T-helper 9 cell (primary cell): ENCODE measurements at regions not wholly inside any gene's neighbourhood (a gene's known extent, or its start where the extent isn't known, plus 50 kb on each side); places are given as distances from the start of the nearest gene placed in this dataset.
"Not testable (repeated sequence)": the region's sequence is repeated elsewhere in the genome, so short reads cannot be mapped to it uniquely, and the experiment has no call there.

Experiments used
- DNase-seq: peaks from one replicate; pipeline ENCODE4 v3.0.0-alpha.2; 2020

DNA sequence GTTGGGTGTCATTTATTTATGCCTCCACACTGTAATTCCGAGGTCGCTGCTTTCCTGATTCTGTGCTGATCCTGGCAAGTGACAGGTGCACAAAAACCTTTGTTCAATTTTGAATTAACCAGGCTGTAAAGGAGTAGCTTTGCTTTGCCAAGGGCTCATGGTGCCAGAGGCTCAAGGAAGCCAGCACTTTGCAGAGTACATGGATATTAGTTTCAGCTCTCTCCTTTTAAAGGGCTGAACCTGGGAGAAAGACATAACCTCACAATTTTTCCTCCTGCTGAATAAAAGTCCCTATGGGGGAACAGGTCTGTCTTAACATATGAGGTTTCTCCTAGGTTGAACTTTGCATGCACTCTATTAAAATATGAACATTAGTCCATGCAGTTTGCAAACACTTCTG lies 227.6 kb upstream of the WSB1 start:
- no peak for DNase-seq

DNA sequence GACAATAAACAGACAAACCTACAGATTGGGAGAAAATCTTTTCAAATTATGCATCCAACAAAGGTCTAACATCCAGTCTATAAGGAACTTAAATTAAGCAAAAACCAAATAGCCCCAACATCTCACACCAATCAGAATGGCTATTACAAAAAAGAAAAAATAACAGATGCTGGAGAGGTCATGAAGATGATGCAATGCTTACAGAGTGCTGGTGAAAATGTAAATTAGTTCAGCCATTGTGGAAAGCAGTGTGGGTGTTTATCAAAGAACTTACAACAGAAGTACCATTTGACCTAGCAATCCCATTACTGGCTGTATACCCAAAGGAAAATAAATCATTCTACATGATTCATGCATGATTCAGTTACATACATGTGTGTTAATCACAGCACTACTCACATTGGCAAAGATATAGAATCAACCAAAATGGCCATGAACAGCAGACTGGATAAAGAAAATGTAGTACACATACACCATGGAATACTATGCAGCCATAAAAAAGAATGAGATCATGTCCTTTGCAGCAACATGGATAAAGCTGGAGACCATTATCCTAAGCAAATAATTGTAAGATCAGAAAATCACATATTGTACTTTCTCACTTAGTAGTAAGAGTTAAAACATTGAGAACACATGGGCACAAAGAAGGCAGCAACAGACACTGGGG lies 223.9 kb upstream of the WSB1 start:
- no peak for DNase-seq

DNA sequence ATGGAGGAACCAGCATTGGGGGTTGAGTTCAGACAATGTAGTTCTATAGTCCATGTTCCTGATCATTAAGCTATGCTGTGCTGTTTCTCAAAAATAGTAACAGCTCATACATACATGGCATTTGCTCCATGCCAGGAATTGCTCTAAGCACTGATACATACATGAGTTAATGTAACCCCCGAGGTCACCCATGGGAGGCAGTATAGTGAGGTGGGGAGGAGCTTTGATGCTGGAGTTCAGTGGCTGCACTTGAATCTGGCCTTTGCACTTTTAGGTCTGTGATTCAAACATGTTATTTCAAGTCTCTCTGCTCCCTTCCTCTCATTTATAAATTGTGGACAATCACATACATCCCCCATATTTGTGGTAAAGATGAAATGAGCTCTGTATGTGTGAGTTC lies 223.1 kb upstream of the WSB1 start:
- DNase-seq: no peak

DNA sequence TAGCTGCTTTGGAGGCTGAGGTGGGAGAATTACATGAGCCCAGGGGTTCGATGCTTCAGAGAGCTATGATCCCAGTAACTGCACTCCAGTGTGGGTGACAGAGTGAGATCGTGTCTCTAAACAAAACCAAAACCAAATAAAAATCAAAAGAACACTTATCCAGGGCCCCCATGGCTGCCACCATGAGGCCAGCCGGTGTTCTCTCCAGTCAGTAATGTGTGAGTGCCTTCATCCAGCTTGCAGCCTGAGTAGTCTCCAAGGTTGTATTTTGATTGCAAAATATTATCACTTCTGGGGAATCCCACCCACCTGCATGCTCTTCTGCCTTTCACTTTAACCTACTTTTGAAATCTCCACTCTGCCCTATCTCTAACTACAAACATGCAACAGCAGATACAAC lies 221.0 kb upstream of the WSB1 start:
- no peak for DNase-seq

DNA sequence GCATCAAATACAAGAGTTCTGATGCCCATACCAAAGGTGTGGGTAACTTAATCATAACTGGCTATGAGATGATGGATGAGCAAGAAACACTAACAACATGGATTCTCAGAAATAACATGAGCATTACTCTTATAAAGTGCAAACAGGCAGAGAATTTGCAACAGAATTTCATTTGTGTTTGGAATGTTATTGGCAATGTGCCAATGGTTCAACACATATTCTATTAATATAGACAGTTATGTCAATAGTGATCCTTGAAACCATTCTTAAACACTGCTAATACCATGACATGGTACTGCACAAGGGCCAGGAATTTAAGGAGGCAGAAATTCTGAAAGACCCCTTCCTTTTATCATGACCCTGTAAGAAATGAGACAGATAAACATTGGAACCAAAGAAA lies 217.1 kb upstream of the WSB1 start:
- no peak for DNase-seq

DNA sequence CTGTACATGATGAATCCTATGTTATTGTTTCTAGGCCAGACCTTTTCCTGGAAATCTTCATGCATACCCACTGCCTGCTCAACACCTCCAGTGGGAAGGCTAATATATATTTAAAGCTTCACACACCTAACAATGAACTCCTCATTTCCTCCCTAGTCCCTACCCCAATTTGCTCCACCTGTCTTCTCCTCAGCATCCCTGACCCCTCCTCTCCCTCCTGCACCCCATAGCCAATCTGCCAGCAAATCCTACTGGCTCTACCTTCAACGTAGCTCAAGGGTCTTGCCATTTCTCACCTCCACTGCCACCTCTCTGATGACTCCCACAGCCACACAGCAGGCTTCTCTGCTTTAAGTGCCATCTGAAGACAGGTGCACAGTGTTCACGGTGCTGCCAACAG lies 215.6 kb upstream of the WSB1 start:
- DNase-seq: no peak

DNA sequence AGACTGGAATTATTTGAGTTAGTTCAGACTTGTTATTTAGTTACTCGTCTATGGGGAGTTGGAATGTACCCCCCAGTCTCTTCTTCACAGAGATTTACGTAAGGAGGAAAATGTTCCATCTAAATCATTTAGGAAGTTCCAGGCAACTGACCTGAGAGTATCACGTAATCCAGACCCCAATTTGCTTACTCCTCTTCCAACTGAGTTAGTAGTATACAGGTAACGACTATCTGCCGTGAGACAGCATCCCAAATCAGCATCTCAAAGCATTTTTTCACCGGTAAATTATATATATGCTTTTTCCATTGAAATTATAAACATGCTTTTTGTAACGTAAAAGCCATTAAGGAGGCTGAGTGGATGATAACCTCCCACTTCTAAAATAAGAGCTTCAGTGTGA lies 214.3 kb upstream of the WSB1 start:
- DNase-seq: no peak

DNA sequence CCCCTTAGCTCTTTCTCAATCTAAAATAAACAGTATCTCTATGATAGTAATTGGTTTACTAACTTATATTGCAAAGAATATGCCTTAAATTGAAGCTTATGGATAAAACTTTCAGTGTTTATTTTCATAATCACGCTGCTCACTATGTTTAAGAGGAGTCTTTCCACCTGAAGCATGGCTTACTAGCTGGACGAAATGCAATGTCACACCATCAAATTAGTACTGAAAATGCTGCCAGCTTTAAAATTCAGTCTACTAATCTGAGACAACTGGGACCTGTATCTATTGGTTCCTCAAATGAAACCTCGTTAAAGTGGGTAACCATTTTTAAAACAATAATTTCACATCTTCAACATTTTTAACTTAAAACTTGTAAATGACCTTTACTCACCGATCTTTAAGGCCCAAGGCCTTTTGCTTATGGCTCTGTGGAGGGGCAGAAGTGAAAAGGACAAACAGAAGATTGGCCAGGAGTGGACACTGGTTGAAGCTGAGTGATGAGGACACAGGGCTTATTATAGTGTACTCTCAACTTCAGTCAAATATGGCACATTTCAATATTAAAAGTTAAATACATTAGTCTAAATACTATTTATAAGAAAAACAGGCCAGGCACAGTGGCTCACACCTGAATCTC lies 212.8 kb upstream of the WSB1 start:
- no peak for DNase-seq

DNA sequence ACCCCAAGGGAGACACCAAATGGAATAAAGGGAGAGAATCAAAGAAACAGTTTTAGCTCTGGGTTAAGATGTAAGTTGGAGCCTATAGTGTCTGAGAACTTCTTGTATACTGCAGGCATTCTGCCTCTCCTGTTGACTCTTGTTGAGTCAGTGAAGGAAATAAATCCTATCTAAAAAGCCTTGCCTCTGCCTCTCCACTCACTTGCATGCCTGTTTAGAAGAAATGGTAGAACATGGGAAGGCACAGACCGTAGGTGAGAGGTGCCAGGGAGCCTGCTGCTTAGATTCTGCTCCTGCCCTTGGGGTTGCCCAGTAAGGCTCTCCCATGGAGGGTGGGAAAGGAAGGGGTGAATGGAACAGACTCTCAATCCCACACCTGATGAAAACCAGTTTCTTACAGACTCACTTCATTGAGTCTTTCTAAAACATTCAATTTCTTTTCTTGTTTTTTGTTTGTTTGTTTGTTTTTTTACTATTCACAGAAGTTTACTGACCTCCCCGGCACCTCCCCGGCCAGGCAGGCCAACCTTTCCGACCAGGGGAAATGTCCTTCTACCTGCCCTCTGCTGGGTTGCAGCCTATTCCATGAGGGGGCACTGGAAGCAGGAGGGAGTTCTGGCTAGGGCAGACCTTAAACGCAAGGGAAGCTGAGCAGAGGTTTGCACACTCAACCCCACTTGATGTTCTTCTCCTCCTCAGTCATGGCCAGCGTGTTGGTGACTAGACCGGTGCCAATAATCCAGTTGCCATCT lies 211.7 kb upstream of the WSB1 start:
- DNase-seq: no peak

DNA sequence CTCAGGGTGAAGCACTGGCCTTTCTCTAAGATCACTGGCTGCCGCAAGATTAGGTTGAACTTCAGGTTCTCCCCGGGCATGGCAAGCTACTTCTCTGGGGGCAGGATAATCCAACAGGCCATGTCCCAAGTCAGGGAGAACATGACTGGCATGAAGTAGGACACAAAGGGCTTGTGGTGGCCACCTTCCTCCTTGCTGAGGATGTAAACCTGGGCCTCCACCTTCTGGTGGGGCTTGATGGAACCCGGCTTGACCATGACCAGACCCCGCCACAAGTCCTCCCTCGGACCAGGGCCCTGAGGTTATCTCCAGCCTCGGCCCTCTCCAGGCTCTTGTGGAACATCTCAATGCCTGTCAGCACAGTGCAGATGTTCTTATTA lies 211.1 kb upstream of the WSB1 start:
- DNase-seq: no peak

DNA sequence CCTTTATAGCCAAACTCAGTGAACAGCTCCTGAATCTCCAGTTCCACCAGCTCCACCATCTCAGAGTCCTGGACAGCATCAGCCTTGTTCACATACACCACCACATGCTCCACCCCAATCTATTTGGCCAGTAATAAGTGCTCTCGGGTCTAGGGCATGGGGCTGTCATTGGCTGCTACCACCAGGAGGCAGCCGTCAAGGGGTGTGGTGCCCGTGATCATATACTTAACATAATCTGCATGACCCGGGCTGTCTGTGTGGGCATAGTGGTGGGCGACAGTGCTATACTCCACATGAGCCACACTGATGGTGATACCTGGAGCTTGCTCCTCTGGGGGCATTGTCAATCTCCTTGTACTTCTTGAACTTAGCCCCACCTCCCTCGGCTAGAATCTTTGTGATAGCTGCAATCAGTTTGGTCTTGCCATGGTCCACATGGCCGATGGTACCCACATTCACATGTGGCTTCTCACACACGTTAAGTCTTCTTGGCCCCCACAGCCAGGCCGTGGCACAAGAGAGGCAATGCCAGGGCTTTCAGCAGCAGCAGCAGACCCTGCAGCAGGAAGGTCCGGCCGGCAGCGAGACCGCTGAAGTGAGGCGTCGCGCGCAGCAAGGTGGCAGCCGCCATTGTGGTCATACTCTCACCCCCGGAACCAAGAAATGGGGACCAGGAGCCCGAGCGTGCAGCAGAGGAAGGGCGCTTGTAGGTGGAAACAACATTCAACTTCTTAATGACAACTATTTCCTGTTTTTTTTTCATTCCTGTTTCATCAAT lies 210.3 kb upstream of the WSB1 start:
- no peak for DNase-seq

DNA sequence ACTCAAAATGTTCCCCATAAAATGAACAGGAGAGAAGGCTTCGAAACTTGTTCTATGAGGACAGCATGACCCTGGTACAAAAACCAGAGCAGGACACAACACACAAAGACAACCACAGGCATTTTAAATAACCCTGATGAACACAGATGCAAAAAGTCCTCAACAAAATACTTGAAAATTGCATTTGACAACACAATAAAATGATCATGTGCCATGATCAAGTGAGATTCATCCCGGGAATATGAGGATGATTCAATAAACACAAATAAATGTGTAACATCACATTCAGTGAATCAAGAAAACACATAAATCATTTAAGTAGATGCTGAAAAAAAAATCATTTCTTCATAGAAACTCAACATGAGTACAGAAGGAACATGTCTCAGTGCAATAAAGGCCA lies 208.4 kb upstream of the WSB1 start:
- no peak for DNase-seq

DNA sequence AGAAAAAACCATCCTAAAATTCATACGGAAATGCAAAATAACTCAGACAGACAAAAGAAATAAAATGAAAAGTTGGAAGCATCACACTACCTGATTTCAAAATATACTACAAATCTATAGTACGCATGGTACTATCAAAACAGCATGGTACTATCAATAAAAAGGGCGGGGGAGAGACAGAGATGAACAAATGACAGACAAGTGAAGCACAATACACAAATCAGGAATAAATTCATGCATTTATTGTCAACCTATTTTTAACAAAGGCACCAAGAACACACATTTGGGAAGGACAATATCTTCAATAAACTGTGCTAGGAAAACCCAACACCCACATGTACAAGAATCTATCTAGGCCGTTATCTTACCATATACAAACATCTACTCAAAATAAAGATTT lies 207.4 kb upstream of the WSB1 start:
- DNase-seq: no peak

DNA sequence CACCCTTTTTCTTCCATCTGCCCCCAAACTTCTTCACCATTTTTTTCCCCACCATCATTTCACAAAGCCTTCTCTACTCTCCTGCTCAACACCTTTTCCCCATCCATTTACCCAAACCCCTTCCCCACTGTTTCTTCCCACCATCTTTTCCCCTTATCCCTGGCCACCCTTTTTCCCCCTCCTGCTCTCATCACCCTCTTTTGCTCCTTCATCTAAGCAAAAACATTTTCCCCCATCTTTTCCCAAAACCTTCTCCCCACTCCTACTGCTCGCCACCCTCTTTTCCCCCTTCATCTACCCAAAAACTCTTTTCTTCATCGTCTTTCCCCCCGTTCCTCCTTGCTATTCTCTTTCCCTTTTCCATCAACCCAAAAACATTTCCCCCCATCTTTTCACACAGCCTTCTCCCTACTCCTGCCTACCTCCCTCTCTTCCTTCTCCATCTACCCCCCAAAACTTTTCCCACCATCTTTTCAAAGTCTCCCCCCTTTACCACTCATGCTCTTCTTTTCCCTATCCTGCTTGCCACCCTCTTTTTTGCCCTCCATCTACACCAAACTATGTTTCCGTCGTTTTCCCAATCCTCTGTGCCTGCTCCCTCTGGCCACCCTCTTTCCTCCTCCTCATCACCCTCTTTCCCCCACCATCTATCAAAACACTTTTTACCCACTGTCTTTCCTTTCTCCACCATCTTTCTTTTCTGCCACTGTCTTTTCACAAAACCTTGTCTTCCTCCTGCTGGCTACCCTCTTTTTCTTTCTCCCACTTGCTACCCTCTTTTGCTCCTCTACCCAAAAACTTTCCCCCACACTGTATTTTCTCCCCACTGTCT lies 205.8 kb upstream of the WSB1 start:
- DNase-seq: no peak

DNA sequence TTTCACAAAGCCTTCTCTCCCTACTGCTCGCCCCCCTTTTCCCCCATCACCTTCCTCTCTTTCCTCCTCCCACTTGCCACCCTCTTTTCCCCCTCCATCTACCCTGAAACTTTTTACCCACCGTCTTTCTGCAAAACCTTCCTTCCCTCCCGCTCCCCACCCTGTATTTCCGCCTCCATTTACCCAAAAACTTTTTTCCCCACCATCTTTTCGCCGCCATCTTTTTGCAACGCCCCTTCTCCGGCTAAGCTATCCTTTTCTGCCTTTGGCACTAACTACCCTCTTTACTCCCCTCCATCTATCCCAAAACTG lies 205.2 kb upstream of the WSB1 start:
- no peak for DNase-seq

DNA sequence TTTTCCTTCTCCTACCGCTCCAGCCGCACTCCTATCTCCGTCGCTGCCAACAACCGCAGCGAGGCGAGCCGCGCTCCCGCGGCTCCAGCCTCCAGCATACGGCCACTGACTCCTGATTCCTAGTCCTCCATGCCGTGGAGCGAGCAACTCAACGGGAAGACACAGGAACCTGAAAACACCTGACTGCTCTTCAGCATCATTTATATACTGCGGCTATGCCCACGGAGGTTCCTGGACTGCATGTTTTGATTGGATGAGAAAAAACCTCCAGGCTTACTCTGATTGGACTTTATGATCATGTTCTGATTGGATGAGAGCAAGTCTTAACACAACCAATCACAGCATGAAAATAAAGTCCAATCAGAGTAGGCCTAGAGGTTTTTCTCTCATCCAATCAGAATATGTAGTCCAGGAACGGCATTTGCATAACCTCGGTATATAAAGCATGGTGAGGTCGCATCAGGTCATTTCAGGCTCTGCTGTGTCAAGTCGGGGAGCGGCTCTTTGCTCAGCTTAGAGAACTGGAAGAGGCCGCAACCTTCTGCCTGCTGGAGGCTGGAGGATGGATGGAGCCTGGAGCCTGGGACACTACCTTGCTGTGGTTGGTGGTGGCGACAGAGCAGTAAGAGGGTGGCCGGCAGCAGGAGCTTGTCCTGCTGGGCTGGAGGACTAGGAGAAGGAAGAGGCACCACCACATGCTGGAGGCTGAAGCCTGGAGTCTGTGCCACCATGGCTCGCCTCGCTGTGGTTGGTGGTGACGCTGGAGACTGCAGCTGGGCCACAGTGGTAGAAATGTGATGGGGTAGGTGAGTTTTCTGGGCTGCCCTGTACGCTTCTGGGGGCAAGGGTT lies 204.6 kb upstream of the WSB1 start:
- DNase-seq: not testable (repeated sequence)

DNA sequence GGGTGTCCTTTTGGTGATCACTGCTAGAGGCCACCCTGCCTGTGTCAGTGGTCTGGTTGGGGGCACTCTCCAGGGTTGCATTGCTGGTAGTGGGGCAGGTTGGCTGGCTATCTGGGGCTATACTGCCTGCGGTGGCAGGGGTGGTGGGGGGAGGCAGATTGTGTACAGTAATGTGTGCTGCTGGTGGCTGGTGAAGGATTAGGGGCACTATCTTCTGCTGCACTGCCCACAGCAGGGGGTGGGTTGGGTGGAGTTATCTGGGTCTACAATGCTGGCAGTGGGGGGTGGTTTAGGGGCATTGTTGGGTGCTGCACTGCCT lies 204.0 kb upstream of the WSB1 start:
- DNase-seq: no peak

DNA sequence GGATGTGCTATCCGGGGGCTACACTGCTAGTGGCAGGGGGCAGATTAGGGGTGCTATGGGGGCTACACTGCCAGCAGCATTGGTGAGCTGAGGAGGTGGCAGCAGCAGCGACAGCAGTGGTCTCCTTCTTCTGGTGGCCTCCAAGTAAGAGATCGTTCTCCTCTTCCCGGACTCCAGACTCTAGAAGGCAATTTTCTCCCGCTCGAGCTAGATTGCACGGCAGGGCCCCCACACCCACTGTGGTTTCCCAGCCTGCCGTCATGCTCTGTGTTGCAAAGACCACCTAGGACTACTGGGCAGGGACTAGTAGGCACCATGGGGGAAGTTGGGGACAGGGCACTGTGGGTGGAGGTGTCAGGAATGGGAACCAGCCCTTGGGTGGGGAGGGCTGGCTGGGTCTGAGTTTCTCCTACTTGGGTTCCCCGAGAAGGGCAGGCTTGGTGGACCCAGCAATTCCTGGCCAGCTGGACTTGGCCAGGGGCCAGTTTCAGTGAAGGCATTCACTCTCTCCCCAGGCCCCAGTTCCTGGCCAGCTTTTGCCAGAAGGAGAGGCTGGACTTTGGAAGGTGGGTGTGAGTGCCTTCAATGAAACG lies 203.4 kb upstream of the WSB1 start:
- not testable (repeated sequence) for DNase-seq

DNA sequence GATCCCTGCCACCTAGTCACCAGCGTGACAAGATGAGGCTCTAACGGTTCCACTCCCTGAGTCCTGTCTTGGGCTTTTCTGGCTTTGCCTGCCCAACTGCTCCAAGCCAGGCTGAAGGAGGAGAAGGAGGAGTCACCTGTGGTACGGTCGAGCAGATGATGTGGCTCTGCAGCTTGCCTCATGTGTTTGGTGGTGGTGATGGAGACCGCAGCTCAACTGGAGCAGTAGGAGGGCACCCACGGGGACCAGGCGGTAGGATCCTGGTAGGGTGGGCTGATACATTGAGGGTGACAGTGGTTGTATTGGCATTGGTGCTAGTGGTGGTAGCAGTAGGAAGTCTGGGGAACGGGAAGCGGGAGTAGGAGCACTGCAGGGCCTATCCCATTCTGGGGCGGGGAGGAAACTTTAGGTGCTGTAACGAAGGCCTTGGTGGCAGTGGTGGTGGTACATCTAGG lies 202.8 kb upstream of the WSB1 start:
- DNase-seq: no peak

DNA sequence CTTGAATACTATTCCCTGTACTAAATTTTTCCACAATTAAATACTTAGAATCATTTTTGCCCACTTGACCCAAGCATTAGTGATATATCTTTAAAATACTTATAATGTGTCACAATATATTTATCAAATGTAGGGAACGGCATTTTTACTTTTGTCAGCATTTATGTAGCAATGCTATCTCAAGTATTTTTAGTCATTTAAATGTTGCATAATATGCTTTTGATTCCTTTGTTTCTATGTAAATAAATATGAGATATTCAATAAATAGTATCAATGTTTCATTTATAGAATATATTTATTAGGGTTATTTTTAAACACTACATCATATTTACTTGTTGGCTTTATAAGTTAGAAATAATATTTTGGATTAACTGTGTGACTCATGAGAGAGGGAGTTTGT lies 199.7 kb upstream of the WSB1 start:
- DNase-seq: not testable (repeated sequence)

DNA sequence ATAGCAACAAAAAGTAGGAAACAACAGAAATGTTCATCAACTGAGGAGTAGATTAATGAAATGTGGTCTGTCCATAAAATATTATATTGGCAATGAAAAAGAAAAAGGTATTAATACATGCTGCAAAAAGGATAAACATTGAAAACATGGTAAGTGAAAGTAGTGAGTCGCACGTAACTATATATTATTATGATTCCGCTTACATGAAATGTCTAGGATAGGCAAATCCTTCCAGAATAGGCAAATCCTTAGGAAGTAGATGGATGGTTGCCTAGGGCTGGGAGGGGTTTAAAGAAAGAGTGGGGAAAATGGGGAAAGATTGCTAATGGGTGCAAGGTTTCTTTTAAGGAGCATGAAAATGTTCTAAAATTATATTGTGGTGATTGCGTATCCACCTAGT lies 198.1 kb upstream of the WSB1 start:
- not testable (repeated sequence) for DNase-seq
